RWPE2 (cell line): ENCODE measurements at regions not wholly inside any gene's neighbourhood (a gene's known extent, or its start where the extent isn't known, plus 50 kb on each side); places are given as distances from the start of the nearest gene placed in this dataset.

Experiments used
- ATAC-seq: fragments of 200-7000 bp; cut with Tn5 transposase; 3 replicates; pipeline ENCODE4 v1.9.1; 2021; ENCODE audit warnings: low read depth
- DNase-seq: peaks from one replicate; pipeline ENCODE4 v3.0.0-alpha.2; 2020; ENCODE audit warnings: low spot score
- H3K27ac ChIP-seq: fragments of 450-650 bp; 2 replicates; pipeline ENCODE4 v1.5.1; 2017; ENCODE audit warnings: mild to moderate bottlenecking; ENCODE audit not compliant: poor library complexity, severe bottlenecking
- H3K27me3 ChIP-seq: fragments of 250-450 bp; sonication (Bioruptor Pico); 2 replicates; pipeline ENCODE4 v1.5.1; 2021; ENCODE audit warnings: mild to moderate bottlenecking, moderate library complexity; ENCODE audit not compliant: insufficient read depth, poor library complexity, severe bottlenecking
- H3K36me3 ChIP-seq: fragments of 250-450 bp; sonication (Bioruptor Pico); 2 replicates; pipeline ENCODE4 v1.5.1; 2020; ENCODE audit warnings: low read depth, mild to moderate bottlenecking, moderate library complexity
- H3K4me1 ChIP-seq: fragments of 250-450 bp; sonication (Bioruptor Pico); 2 replicates; pipeline ENCODE4 v1.5.1; 2021; ENCODE audit warnings: mild to moderate bottlenecking, moderate library complexity; ENCODE audit not compliant: insufficient read depth, poor library complexity, severe bottlenecking
- H3K4me3 ChIP-seq: fragments of 250-450 bp; sonication (Bioruptor Pico); 2 replicates; pipeline ENCODE4 v1.5.1; 2021; ENCODE audit warnings: mild to moderate bottlenecking, moderate library complexity; ENCODE audit not compliant: severe bottlenecking
- H3K9me3 ChIP-seq: fragments of 250-450 bp; sonication (Bioruptor Pico); 2 replicates; pipeline ENCODE4 v1.5.1; 2021; ENCODE audit warnings: mild to moderate bottlenecking, moderate library complexity; ENCODE audit not compliant: severe bottlenecking
- CTCF ChIP-seq: fragments of 450-650 bp; IDR thresholded peaks from one replicate; pipeline ENCODE4 v1.5.1; 2017; ENCODE audit warnings: mild to moderate bottlenecking, moderate library complexity; ENCODE audit not compliant: poor library complexity, severe bottlenecking

GRCh38 chr15:39088156-39088555 is 492.7 kb upstream of the THBS1 start:
- DNase-seq (no peak), ATAC-seq (no peak)
- TF ChIP-seq CTCF: no peak
- no peaks in the 10 kb centered on the region for H3K9me3 ChIP-seq
- no peaks in the 10 kb centered on the region for H3K4me1 ChIP-seq
- H3K27me3 ChIP-seq: no peaks in the 10 kb centered on the region
- H3K36me3 ChIP-seq: no peaks in the 10 kb centered on the region
- no peak overlapping the region for H3K27ac ChIP-seq
- H3K4me3 ChIP-seq: no peak overlapping the region

DNA sequence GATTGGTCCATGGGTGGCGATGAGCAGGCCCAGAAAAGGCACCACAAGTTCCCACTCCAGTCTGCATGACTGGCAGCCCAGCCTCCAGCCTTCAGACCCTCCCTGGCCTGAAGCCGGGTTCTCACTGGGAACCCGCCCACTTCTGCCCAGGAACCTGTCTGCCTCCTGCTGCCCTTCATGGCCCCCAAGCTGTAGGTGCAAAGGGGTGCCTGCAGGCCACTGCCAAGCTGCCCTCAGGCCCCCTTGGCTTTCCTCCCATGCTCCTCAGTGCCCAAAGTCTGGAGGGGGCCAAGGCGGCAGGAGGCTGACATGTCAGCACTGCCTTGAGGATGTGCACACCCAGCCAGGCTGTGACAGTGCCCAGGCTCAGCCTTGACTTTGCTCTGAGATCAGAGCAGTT is 488.5 kb upstream of the THBS1 start:
- no peaks in the 10 kb centered on the region for H3K36me3 ChIP-seq
- no peaks in the 10 kb centered on the region for H3K27me3 ChIP-seq
- no peaks in the 10 kb centered on the region for H3K4me1 ChIP-seq
- no peak overlapping the region for H3K27ac ChIP-seq
- DNase-seq (no peak), ATAC-seq (no peak)
- H3K4me3 ChIP-seq: no peak overlapping the region
- H3K9me3 ChIP-seq: no peaks in the 10 kb centered on the region
- TF ChIP-seq CTCF: no peak

DNA sequence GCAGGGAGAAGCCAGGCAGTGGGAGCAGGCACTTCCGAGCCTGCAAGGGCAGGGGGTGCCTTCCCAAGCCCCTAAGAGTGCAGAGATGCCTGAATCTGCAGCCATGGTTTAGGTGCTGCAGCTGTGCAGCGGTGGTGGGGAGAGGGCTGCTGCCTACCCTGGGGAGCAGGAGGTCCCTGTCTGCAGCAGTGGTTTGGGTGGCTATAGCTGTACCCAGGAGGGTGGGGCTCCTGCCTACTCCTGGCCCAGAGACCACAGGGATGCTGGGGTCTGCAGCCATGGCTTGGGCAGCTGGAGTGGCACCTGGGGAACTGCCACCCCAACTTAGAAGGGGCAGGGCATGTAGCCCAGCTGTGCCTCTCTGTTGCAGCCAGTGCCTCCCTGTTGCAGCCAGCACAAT is 488.1 kb upstream of the THBS1 start:
- DNase-seq (no peak), ATAC-seq (no peak)
- Histone ChIP-seq H3K27ac (no peak overlapping the region), H3K27me3 (no peaks in the 10 kb centered on the region), H3K4me3 (no peak overlapping the region), H3K9me3 (no peaks in the 10 kb centered on the region), H3K4me1 (no peaks in the 10 kb centered on the region), H3K36me3 (no peaks in the 10 kb centered on the region)
- no peak for TF ChIP-seq CTCF

GRCh38 chr15:39094116-39094515 is 486.8 kb upstream of the THBS1 start:
- DNase-seq (no peak), ATAC-seq (no peak)
- no peaks in the 10 kb centered on the region for H3K36me3 ChIP-seq
- no peaks in the 10 kb centered on the region for H3K4me1 ChIP-seq
- TF ChIP-seq CTCF: no peak
- no peaks in the 10 kb centered on the region for H3K27me3 ChIP-seq
- H3K4me3 ChIP-seq: no peak overlapping the region
- H3K9me3 ChIP-seq: no peaks in the 10 kb centered on the region
- no peak overlapping the region for H3K27ac ChIP-seq

- ATAC-seq: no peak
- no peak for DNase-seq
- H3K4me1 ChIP-seq: no peaks in the 10 kb centered on the region
- no peaks in the 10 kb centered on the region for H3K9me3 ChIP-seq
- TF ChIP-seq CTCF: no peak
- no peak overlapping the region for H3K27ac ChIP-seq
- no peaks in the 10 kb centered on the region for H3K27me3 ChIP-seq
- no peaks in the 10 kb centered on the region for H3K36me3 ChIP-seq
- no peak overlapping the region for H3K4me3 ChIP-seq
Measured at GRCh38 chr15:39095218-39095879, 485.5 kb upstream of the THBS1 start.
